Hepatocyte (in vitro differentiated cells): ENCODE measurements at regions not wholly inside any gene's neighbourhood (a gene's known extent, or its start where the extent isn't known, plus 50 kb on each side); places are given as distances from the start of the nearest gene placed in this dataset.
"Not testable (repeated sequence)": the region's sequence is repeated elsewhere in the genome, so short reads cannot be mapped to it uniquely, and the experiment has no call there.

Experiments used
- EZH2 ChIP-seq: fragments of 200-600 bp; sonication (generic); IDR thresholded peaks from 2 replicates; pipeline ENCODE4 v1.6.1; 2016; ENCODE audit warnings: antibody characterized with exemption, mild to moderate bottlenecking, borderline replicate concordance
- EZH2phosphoT487 ChIP-seq: fragments of 200-600 bp; sonication (generic); IDR thresholded peaks from one replicate; pipeline ENCODE4 v1.6.1; 2018; ENCODE audit warnings: antibody characterized with exemption, mild to moderate bottlenecking, low read depth, moderate library complexity; ENCODE audit not compliant: unreplicated experiment, severe bottlenecking
- TF ChIP-seq, protein P1 (sequence below): fragments of 200-600 bp; sonication (generic); IDR thresholded peaks from 2 replicates; pipeline ENCODE4 v1.5.1; 2016; ENCODE audit warnings: antibody characterized with exemption, mild to moderate bottlenecking; ENCODE audit not compliant: poor library complexity

- TF ChIP-seq, protein P1, sequence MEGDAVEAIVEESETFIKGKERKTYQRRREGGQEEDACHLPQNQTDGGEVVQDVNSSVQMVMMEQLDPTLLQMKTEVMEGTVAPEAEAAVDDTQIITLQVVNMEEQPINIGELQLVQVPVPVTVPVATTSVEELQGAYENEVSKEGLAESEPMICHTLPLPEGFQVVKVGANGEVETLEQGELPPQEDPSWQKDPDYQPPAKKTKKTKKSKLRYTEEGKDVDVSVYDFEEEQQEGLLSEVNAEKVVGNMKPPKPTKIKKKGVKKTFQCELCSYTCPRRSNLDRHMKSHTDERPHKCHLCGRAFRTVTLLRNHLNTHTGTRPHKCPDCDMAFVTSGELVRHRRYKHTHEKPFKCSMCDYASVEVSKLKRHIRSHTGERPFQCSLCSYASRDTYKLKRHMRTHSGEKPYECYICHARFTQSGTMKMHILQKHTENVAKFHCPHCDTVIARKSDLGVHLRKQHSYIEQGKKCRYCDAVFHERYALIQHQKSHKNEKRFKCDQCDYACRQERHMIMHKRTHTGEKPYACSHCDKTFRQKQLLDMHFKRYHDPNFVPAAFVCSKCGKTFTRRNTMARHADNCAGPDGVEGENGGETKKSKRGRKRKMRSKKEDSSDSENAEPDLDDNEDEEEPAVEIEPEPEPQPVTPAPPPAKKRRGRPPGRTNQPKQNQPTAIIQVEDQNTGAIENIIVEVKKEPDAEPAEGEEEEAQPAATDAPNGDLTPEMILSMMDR = not testable (repeated sequence)
- TF ChIP-seq EZH2, EZH2phosphoT487: not testable (repeated sequence)
Measured at GRCh38 chr15:22664294-22665058, 122.0 kb upstream of the NIPA1 start.
